ENCODE measurements at regions not wholly inside any gene's neighbourhood (a gene's known extent, or its start where the extent isn't known, plus 50 kb on each side); places are given as distances from the start of the nearest gene placed in this dataset.

- DNase-seq (ENCODE audit: low spot score), result peak; percentile 9
These were observed 59.1 kb upstream of the TMEM244 start for GRCh38 chr6:129920103-129920798.

GRCh38 chr6:129911732-129912131 is 50.6 kb upstream of the TMEM244 start:
- no peak for DNase-seq (ENCODE audit: low spot score)
